ENCODE measurements at regions not wholly inside any gene's neighbourhood (a gene's known extent, or its start where the extent isn't known, plus 50 kb on each side); places are given as distances from the start of the nearest gene placed in this dataset.
"Not testable (repeated sequence)": the region's sequence is repeated elsewhere in the genome, so short reads cannot be mapped to it uniquely, and the experiment has no call there.

- no peak for DNase-seq (ENCODE audit: low read depth)
Observed at GRCh38 chr5:67985686-67986387, 229.7 kb upstream of the PIK3R1 start.

DNA sequence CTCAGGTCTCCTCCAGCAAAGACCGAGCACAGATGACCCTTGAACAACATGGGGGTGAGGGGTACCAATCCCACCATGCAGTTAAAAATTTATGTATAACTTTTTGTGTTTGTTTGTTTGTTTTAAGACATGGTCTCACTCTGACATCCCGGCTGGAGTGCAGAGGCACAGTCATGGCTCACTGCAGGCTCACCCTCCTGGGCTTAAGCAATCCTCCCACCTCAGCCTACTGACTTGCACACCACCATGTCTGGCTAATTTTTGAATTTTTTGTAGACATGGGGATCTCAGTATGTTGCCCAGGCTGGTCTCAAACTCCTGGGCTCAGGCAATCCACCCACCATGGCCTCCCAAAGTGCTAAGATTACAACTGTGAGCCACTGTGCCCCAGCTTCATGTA lies 231.0 kb upstream of the PIK3R1 start:
- no peak for DNase-seq (ENCODE audit: low read depth)

DNA sequence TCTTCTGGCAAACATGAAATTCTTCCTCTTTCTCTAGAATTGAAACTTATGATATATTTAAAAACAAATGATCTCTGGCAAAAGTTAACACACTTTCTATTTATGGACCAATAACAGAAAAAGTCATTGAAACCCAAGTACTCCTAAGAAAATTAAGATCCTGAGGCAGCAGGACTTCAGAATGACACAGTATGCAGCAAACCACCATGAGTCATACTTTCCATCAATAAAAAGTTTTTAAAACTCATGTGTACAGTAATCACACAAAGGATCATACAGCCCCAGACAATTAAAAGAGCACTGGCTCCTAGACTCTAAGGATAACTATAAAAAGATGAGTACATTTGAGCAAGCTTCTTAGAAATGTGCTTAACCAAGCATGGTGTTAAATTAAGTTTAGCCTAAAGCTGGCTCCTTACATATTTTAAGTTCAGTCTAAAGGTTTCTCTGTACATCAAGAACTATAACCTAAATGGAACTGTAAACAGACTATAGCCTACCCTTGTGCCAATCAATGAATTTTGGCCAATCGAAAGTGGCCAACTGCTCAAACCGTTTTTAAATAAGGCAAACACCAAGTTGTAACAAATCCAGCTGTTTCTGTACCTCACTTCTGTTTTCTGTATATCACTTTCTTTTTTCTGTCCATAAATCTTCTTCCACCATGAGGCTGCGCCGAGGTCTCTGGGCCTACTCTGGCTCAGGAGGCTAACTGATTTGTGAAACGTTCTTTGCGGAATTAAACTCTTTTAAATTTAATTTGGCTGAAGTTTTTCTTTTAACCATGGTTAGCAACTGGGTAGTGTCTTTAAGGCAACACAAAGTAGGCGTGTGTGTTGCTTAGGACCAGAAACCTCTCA lies 232.1 kb upstream of the PIK3R1 start:
- peak; percentile 62 for DNase-seq (ENCODE audit: low read depth)

GRCh38 chr5:67982160-67982559 lies 233.4 kb upstream of the PIK3R1 start:
- DNase-seq (ENCODE audit: low read depth) = not testable (repeated sequence)

DNA sequence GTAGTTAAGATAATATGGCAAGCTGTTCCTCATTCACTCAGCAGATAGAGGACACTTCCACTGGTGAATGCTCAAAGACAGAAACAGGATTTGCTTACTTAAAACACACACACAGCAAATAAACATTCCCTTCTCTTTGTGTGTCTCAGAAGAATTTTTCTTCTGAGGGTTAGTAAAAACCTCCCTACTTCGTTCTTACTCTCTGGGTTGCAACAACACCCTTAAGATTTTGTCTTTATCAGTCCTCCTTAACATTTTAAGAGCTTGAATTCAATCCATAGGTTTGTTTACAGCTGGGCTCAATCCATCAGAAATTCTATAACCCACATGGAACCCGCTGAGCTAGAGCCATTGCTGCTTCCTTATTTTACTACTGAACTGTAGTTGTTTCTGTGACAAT lies 237.4 kb upstream of the PIK3R1 start:
- no peak for DNase-seq (ENCODE audit: low read depth)

GRCh38 chr5:67976891-67977601 lies 238.5 kb upstream of the PIK3R1 start:
- DNase-seq (ENCODE audit: low read depth) = no peak

- DNase-seq (ENCODE audit: low read depth) = no peak
Observed at GRCh38 chr5:67976181-67976580, 239.4 kb upstream of the PIK3R1 start.

DNA sequence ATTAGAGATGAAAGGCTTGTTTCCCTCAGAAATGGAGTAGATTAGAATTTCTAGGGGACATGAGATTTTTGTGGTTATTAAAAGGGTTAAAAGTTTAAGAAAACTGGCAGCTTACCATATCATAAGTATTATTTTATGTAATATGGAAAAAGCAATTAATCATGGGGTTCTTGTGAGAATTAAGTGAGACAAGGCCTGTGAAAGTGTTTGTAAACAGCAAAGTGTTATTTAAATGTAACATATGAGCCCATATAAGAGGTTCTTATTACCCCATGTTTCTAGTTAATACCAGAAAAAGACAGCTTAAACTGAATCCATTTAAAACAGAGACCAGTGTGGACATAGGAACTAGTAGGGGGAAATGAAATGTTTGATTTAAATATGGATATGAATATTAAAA lies 241.1 kb upstream of the PIK3R1 start:
- DNase-seq (ENCODE audit: low read depth) = no peak

DNA sequence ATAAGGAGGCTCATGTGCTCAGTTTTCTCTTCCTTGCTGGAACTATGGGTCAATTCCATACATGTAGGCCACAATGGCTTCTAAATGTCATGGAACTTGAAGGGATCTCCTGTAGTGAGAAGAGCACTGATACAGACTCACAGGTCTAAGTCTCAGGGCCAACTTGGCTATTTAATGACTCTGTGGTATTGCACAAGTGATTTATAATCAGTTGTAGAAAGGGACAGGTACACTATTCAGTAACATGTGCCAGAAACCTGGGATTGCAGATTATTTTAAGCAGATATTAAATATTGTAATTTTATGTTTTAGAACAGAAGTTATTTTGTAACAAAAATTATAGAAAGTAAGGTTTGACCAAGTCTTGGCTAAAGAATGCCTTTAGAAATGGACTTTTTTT lies 241.5 kb upstream of the PIK3R1 start:
- DNase-seq (ENCODE audit: low read depth) = no peak

GRCh38 chr5:67971971-67972821 lies 243.4 kb upstream of the PIK3R1 start:
- no peak for DNase-seq (ENCODE audit: low read depth)

DNA sequence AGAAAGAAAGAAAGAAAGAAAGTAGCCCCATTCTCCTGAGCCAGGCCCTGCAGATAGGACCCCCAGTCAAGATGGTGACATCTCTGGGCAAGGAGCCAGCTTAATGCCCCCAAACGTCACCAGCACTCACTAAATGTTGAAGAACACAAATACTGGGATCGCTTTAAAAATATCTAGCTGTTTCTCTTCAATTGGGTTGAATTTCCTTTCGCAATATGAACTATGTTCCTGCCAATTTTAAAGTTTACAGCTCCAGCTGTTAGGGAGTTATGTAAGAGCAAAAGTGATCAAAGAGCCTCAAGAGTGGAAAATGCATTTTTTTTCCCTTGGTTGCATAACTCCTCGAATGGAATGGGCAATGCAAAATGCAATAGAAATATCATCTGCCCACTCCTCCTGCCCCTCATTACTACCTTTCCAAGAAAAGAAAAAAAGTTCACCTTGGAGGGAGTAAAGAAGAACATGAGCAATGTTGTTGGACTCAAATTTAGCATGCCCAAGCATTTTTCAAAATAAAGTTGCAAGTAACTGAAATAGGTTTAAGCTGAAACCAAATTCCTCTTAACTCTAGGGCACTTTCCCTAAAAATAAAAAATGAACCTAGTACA lies 244.2 kb upstream of the PIK3R1 start:
- peak; percentile 65 for DNase-seq (ENCODE audit: low read depth)

GRCh38 chr5:67969631-67970030 lies 245.9 kb upstream of the PIK3R1 start:
- no peak for DNase-seq (ENCODE audit: low read depth)

GRCh38 chr5:67969176-67969575 lies 246.4 kb upstream of the PIK3R1 start:
- DNase-seq (ENCODE audit: low read depth) = no peak

DNA sequence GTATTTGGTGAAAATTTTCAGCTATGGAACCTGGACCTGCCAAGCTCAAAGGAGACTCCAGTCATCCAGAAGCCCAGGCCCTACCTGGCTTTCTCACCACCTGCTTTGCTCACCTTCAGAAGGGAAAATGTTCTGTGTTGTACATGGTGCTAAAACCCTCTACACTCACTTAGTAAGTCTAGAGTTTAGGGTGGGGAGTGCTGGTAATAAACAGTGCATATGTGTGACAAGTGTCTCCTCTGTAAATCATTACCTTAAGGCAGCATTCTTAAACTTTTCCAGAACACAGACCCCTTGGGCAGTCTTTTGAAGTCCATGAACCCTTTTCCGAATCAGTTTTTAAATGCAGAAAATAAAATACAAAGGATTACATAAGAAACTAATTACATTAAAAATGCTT lies 248.8 kb upstream of the PIK3R1 start:
- no peak for DNase-seq (ENCODE audit: low read depth)

GRCh38 chr5:67964619-67965018 lies 250.9 kb upstream of the PIK3R1 start:
- no peak for DNase-seq (ENCODE audit: low read depth)

DNA sequence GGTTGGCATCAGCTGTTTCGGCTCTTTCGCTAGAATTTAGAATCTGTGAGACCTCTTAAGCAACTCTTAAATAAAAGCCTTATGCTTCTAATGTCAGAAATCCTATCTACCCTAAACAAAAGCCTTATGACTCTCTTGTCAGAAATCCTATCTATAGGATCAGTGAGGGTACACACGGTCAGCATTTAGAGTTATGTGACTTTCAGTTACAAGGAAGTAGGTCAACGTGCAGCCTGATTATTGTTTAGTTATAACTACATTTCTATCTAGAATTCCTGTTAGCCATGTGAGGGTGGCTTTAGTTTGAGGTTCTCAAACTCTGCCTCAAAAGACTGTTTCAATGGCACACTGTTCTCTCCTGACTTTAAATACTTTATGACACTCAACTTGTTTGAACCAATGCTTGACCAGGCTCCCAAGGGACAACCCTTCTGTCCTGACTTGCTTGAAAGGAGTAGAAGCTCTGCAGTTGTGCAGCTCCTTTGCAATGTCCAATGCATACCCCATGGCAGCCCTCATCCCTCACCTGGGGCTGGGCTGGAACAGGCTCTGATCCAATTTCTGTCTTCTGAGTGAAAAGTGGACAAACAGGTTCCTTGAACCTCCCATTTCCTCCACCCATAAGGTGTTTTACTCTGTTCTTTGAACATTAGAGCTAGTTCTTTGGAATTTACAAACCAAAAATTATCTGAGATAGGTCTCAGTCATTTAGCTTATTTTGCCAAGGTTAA lies 251.6 kb upstream of the PIK3R1 start:
- DNase-seq (ENCODE audit: low read depth) = no peak

GRCh38 chr5:67960939-67961338 lies 254.6 kb upstream of the PIK3R1 start:
- DNase-seq (ENCODE audit: low read depth) = no peak

DNA sequence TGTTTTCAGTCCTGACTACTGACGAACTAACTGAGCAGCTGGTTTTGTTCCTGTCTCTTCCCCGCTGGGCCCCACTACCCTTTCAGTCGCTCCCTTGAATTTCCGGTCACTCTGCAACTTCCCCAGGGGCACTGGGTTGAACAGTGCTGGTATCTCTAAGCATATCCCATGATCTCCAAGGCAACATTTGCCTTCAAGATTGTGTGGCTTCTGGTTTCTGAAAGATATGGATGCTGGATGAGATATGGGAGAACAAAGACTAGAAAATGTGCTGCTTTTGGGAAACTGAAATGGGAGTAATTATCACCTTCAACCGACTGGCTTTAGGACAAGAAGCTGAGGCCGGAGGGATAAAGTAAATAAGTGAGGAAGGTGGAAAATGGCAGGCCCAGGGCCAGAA lies 258.2 kb upstream of the PIK3R1 start:
- DNase-seq (ENCODE audit: low read depth) = no peak

DNA sequence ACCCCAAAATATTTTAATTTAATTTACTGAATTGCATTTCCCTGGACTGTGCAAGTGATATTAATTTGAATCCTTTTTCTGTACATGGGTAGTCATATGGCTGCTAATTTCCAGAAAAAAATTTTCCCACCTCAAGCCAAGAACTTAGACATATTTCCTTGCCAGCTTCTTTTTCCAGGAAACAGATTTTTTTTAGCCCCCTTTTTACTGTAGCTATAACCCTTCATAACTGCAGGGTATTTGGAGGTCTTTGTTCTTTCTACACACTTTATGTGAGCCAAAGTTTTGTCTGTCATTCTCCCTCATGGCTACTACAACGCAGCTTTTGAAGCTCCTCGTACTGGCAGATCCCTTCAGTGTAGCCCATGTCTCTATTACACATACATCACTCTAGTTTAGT lies 261.2 kb upstream of the PIK3R1 start:
- no peak for DNase-seq (ENCODE audit: low read depth)

- DNase-seq (ENCODE audit: low read depth) = no peak
Observed at GRCh38 chr5:67942421-67942820, 273.1 kb upstream of the PIK3R1 start.
